NCI-H510A (cell line): ENCODE measurements at regions not wholly inside any gene's neighbourhood (a gene's known extent, or its start where the extent isn't known, plus 50 kb on each side); places are given as distances from the start of the nearest gene placed in this dataset.

ENCODE experiments used
- DNase-seq: peaks from one replicate; lab custom pipeline; 2025; lab: John Stamatoyannopoulos, UW

DNA sequence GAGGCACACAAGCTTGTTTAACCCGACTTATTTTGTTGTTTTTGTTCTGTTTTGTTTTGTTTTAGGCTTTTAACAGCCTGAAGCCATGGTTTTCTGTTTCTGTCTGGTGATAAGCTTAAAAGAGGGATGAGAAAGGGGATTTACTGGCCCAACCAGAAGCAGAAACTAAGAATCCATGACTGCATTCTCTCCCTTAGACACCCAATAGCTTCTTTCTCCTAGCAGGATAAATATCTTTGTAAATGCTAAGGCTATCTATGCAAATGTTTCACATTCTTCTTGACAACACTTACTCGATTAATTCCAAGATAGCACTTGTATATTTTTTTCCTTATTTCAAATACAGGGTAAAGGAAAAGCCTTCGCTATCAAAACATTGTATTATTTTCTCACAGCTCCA is 53.7 kb upstream of the SMAD1 start:
- no peak for DNase-seq

DNA sequence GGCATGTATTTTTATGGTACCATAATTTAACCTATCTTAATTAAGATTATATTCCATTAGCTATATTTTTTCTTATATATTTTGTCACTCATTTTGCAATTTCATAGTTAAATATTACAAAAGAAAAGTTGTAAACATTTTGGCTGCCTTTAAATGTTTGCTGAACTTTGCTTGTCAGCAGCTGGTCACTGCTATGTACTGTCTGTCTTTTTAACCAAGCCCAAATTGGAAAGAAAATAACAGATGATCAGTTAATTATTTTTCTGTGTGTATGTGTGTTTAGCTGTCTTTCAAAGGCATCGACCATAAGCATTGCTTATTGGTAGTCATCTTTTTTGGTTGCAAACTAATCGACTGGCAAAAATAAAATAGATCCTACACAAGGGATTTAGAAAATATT is 54.4 kb upstream of the SMAD1 start:
- DNase-seq = no peak

GRCh38 chr4:145423017-145423708 is 58.5 kb upstream of the SMAD1 start:
- DNase-seq = no peak

- no peak for DNase-seq
Measured at GRCh38 chr4:145420595-145421214, 60.9 kb upstream of the SMAD1 start.

- no peak for DNase-seq
Measured at GRCh38 chr4:145418739-145419138, 62.9 kb upstream of the SMAD1 start.

DNA sequence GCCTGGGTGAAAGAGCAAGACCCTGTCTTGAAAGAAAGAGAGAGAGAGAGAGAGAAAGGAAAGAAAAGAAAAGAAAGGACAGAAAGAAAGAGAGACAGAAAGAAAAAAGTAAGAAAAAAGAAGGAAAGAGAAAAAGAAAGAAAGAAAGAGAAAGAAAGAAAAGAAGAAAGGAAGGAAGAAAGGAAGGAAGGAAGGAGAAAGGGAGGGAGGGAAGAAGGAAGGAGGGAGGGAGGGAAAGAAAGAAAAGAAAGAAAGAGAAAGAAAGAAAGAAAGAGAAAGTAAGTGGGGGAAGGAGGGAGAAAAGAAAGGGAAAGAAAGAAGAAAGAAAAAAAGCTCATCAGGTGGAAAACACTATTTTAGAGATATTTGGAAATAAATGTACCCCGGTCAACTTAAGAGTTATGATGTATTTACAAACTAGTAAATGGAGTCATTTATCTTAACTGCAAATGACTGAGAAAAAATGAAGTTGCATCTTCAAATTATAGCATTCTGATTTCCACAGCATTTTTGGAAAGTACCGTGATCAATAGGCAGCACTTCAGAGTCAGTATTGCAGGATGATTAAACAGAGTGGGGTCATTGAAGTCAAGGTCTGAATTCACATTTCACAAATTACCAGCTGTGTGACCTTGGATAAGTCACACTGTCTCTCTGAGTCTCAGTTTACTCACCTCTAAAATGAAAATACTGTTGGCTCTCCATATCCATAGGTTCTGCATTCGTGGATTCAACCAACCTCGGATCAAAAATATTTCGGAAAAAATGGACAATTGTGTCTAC is 64.1 kb upstream of the SMAD1 start:
- no peak for DNase-seq

- DNase-seq = no peak
Measured at GRCh38 chr4:145414841-145415240, 66.8 kb upstream of the SMAD1 start.

GRCh38 chr4:145414226-145414625 is 67.4 kb upstream of the SMAD1 start:
- no peak for DNase-seq

DNA sequence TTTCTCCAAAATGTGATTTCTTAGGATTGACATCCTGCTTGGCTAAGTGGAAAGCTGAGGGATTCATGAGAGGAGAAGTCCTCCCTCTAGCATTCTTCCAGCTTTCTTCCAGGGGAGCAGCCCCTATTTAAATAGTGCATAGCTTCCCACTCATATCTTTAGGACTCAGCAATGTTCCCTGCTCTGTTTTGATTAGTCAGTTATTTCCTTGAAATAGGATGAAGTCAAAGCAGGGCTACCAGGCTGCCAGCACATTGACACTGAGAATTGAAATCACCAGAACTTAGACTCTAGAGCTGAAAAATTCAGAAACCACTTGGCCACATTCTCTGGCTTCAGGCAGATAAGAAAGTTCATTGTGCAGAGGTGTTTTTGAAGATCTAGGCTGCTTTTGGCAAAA is 74.7 kb upstream of the SMAD1 start:
- no peak for DNase-seq

- DNase-seq = no peak
Measured at GRCh38 chr4:145404761-145405160, 76.9 kb upstream of the SMAD1 start.

GRCh38 chr4:145396581-145396980 is 85.1 kb upstream of the SMAD1 start:
- no peak for DNase-seq

DNA sequence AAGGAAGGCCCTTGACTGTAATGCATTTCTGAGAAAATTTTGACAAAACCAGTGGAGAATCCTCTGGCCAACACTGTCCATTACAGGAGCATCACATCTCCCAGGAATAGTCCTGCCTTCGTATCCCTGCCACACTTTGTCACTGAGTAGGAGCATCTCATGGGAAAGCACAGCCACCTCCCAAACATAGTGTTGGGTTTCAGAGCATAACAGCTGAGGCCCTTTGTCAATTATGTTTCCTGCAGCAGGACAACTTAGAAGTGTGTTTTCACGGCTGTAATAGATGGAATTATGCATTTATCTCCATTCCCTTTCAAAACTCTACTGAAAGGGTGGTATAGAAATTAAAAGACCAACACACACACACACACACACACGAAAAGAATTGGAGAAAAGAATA is 91.1 kb upstream of the SMAD1 start:
- no peak for DNase-seq

DNA sequence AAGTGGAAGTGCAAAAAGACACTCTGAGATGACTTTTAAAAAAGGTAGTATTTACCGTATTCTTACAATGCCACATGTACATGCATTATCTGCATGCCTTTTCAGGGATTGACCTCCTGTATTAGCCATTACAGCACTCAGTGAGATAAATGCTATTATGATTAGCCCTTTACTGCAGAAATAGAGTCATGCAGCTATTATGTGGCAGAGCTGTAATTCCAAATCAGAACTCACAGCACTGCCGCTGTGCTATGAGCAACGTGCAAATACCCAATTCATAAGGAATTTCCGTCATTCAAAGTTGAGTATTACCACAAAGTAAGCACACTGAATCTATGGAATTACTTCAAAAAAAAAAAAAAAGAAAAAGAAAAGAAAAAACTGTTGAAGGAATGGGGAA is 92.1 kb upstream of the SMAD1 start:
- no peak for DNase-seq

- DNase-seq = no peak
Measured at GRCh38 chr4:145388043-145388442, 93.6 kb upstream of the SMAD1 start.

GRCh38 chr4:145387079-145387478 is 94.6 kb upstream of the SMAD1 start:
- DNase-seq = no peak

- DNase-seq = no peak
Measured at GRCh38 chr4:145381163-145381562, 100.5 kb upstream of the SMAD1 start.

- DNase-seq = no peak
Measured at GRCh38 chr4:145380123-145380522, 101.5 kb upstream of the SMAD1 start.

DNA sequence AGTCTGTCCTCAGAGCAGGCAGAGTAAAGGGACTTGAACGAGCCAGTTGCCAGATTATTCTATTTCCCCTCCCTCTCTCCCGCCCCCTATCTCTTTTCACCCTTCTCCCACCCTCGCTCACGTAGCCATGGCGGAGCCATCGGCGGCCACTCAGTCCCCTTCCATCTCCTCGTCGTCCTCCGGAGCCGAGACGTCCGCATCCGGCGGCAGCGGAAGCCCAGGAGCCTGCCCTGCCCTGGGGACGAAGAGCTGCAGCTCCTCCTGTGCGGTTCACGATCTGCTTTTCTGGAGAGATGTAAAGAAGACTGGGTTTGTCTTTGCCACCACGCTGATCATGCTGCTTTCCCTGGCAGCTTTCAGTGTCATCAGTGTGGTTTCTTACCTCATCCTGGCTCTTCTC is 106.2 kb upstream of the SMAD1 start:
- no peak for DNase-seq

- no peak for DNase-seq
Measured at GRCh38 chr4:145352438-145353145, 129.1 kb upstream of the SMAD1 start.

- DNase-seq = no peak
Measured at GRCh38 chr4:145351922-145352321, 129.7 kb upstream of the SMAD1 start.

DNA sequence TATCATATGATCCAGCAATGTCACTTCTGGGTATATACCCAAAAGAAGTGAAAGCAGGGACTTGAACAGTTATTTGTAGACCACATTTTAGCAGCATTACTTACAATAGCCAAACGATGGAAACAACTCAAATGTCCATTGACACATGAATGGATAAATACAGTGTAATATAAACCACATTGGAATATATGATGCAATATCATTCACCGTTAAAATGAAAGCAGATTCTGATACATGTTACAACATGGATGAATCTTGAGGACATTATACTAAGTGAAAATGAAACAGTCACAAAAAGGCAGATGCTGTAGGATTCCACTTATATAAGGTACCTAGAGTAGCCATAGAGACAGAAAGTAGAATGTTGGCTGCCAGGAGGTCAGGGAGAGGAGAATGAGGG is 130.5 kb upstream of the SMAD1 start:
- DNase-seq = no peak

GRCh38 chr4:145348291-145348690 is 133.4 kb upstream of the SMAD1 start:
- no peak for DNase-seq

GRCh38 chr4:145347684-145348083 is 134.0 kb upstream of the SMAD1 start:
- DNase-seq = no peak
